Heart left ventricle (tissue), 16 donors: ENCODE measurements at regions not wholly inside any gene's neighbourhood (a gene's known extent, or its start where the extent isn't known, plus 50 kb on each side); places are given as distances from the start of the nearest gene placed in this dataset.

ENCODE experiments used
- ATAC-seq, 4 donors: fragments of 200-7000 bp; cut with Tn5 transposase; one replicate each; pipeline ENCODE4 v1.9.1; 2020 to 2022; ENCODE audit warnings: moderate library complexity in 4 of 4, mild to moderate bottlenecking in 3 of 4, moderate number of reproducible peaks in 1 of 4
- DNase-seq, 5 donors: peaks; one replicate each; pipeline ENCODE4 v3.0.0-alpha.2; 2020
- H3K27ac ChIP-seq, 12 donors: fragments of 200-600 bp; sonication (generic) in 4 of 12; one replicate each; pipeline versions ENCODE4 v1.5.0 to v1.8.0; 2016 to 2022; ENCODE audit warnings: mild to moderate bottlenecking in 2 of 12
- H3K27me3 ChIP-seq, 9 donors: fragments of 200-600 bp; sonication (generic) in 2 of 9; one replicate each; pipeline versions ENCODE4 v1.5.1 to v1.8.0; 2016 to 2022; ENCODE audit warnings: mild to moderate bottlenecking in 3 of 9
- H3K36me3 ChIP-seq, 9 donors: fragments of 200-600 bp; sonication (generic) in 2 of 9; one replicate each; pipeline versions ENCODE4 v1.5.0 to v1.8.0; 2018 to 2022; ENCODE audit warnings: mild to moderate bottlenecking in 2 of 9
- H3K4me1 ChIP-seq, 12 donors: fragments of 200-600 bp; sonication (generic) in 4 of 12; one replicate each; pipeline versions ENCODE4 v1.5.0 to v1.8.0; 2016 to 2022; ENCODE audit warnings: mild to moderate bottlenecking in 3 of 12
- H3K4me3 ChIP-seq, 12 donors: fragments of 200-600 bp; sonication (generic) in 4 of 12; one replicate each; pipeline versions ENCODE4 v1.5.0 to v1.8.0; 2017 to 2022; ENCODE audit warnings: mild to moderate bottlenecking in 9 of 12, moderate library complexity in 4 of 12
- H3K9me3 ChIP-seq, 12 donors: fragments of 200-600 bp; sonication (generic) in 4 of 12; one replicate each; pipeline versions ENCODE4 v1.5.0 to v1.8.0; 2016 to 2022; ENCODE audit warnings: mild to moderate bottlenecking in 1 of 12
- CTCF ChIP-seq, 12 donors: fragments of 200-600 bp; sonication (generic) in 4 of 12; IDR thresholded peaks; one replicate each; pipeline versions ENCODE4 v1.5.0 to v1.8.0; 2018 to 2022; ENCODE audit warnings: antibody characterized with exemption in 12 of 12, mild to moderate bottlenecking in 5 of 12
- POLR2A ChIP-seq, 2 donors: fragments of 450-650 bp; IDR thresholded peaks; one replicate each; pipeline ENCODE4 v1.6.1; 2017; ENCODE audit warnings: antibody characterized with exemption in 2 of 2, mild to moderate bottlenecking in 2 of 2, moderate library complexity in 2 of 2
- WGBS, 4 donors: extraction: QIAGEN DNeasy Blood & Tissue Kit in 2 of 4; methylation state at CpG; one replicate each; pipeline versions ENCODE4 v1.1.5 to v1.1.7; 2013 to 2018; 5-methylcytosine and 5-hydroxymethylcytosine counted together
- intact Hi-C, 10 donors: fragments of 100-400 bp; cut with DNase I; formaldehyde crosslinking; loops; one replicate each; pipeline versions ENCODE4 v1.11.1 to v1.14.2; 2022
- donor health status: ischemic (EF 13 %, LVEDD 7.1; RV severe dilation, severe dysfunction).
- donor health status: healthy with polysubstance abuse.
- donor health status: DM: no; HTN: yes; CAD: no.
- donor health status: DM: no; HTN: no; CAD: no.
- donor health status: ischemic (EF 25% LVEDD 6.9; RV normal size, moderate dysfunction).
- donor health status: ischemic (EF 25% LVEDD 5.7; RV mildly dilated, moderate dysfunction).
- donor health status: healthy.
- donor health status: DM: yes; HTN: yes; CAD: no.
- donor health status: ischemic (EF 35%, LVEDD 5.7; RV mildly dilated, moderate dysfunction).
- donor health status: nonischemic (EF 11% LVEDD 7.7; RV severe dilation, severe dysfunction).
- donor health status: DM: yes; HTN: yes; CAD: no.
- donor health status: PGD.
- donor health status: ischemic (EF 29% LVEDD 5.4; RV normal size, mild dysfunction).
- donor health status: nonischemic (EF 23%, LVEDD 6.1; RV moderate dilation, normal function).

GRCh38 chr7:79880312-79880711, 254.3 kb upstream of the GNAI1 start:
- no peak for DNase-seq
- Histone ChIP-seq H3K27me3 (no peaks in the 10 kb centered on the region), H3K27ac (no peak overlapping the region), H3K4me1 (no peaks in the 10 kb centered on the region), H3K9me3 (no peaks in the 10 kb centered on the region), H3K36me3 (no peaks in the 10 kb centered on the region), H3K4me3 (no peak overlapping the region)
- ATAC-seq: no peak
- 71 to 79% (median 72%) methylated on average over 2 of the region's 2 CpGs for WGBS, 4 donors
- intact Hi-C loops: no loop called here
- TF ChIP-seq POLR2A (IDR thresholded peaks at IDR 0.05) (no peak), CTCF (IDR thresholded peaks at IDR 0.05) (no peak)

GRCh38 chr7:79877874-79878465, 256.7 kb upstream of the GNAI1 start:
- Histone ChIP-seq H3K36me3 (no peaks in the 10 kb centered on the region), H3K27ac (no peak overlapping the region), H3K27me3 (no peaks in the 10 kb centered on the region), H3K4me1 (no peaks in the 10 kb centered on the region), H3K4me3 (no peak overlapping the region), H3K9me3 (no peaks in the 10 kb centered on the region)
- 60 to 88% (median 77%) methylated on average over 3 of the region's 3 CpGs for WGBS, 4 donors
- no peak for ATAC-seq
- intact Hi-C loops: no loop called here
- TF ChIP-seq CTCF (IDR thresholded peaks at IDR 0.05) (no peak), POLR2A (IDR thresholded peaks at IDR 0.05) (no peak)
- DNase-seq: no peak

GRCh38 chr7:79876848-79877252, 257.8 kb upstream of the GNAI1 start:
- no peaks in the 10 kb centered on the region for H3K9me3 ChIP-seq
- WGBS, 4 donors: 67 to 75% (median 72%) methylated on average over 6 of the region's 6 CpGs
- H3K36me3 ChIP-seq: no peaks in the 10 kb centered on the region
- H3K4me3 ChIP-seq: no peak overlapping the region
- DNase-seq (no peak), ATAC-seq (no peak)
- intact Hi-C loops: no loop called here
- H3K4me1 ChIP-seq: no peaks in the 10 kb centered on the region
- H3K27me3 ChIP-seq: no peaks in the 10 kb centered on the region
- no peak for TF ChIP-seq POLR2A (IDR thresholded peaks at IDR 0.05)
- no peak for TF ChIP-seq CTCF (IDR thresholded peaks at IDR 0.05)
- no peak overlapping the region for H3K27ac ChIP-seq

GRCh38 chr7:79874797-79875196, 259.8 kb upstream of the GNAI1 start:
- no peaks in the 10 kb centered on the region for H3K27me3 ChIP-seq
- peaks cover 0 to 3% (median 0%) of the 10 kb centered on the region in 12 donors for H3K9me3 ChIP-seq
- DNase-seq: no peak
- 53 to 62% (median 57%) methylated on average over 1 of the region's 1 CpG for WGBS, 4 donors
- H3K4me1 ChIP-seq: no peaks in the 10 kb centered on the region
- H3K4me3 ChIP-seq: no peak overlapping the region
- intact Hi-C loops: no loop called here
- TF ChIP-seq POLR2A (IDR thresholded peaks at IDR 0.05) (no peak), CTCF (IDR thresholded peaks at IDR 0.05) (no peak)
- no peak overlapping the region for H3K27ac ChIP-seq
- no peaks in the 10 kb centered on the region for H3K36me3 ChIP-seq
- ATAC-seq: no peak
